ENCODE measurements at regions not wholly inside any gene's neighbourhood (a gene's known extent, or its start where the extent isn't known, plus 50 kb on each side); places are given as distances from the start of the nearest gene placed in this dataset.
"Not testable (repeated sequence)": the region's sequence is repeated elsewhere in the genome, so short reads cannot be mapped to it uniquely, and the experiment has no call there.

GRCh38 chr1:232569554-232569921, 60.4 kb downstream of the SIPA1L2 start:
- not testable (repeated sequence) for H3K4me3 ChIP-seq (ENCODE audit: low read depth in 1 of 2, low read length in 2 of 2); H3K9me3 ChIP-seq (ENCODE audit: control insufficient read depth in 1 of 2, low read length in 2 of 2); H3K27me3 ChIP-seq (ENCODE audit: control insufficient read depth in 1 of 2, insufficient read depth in 2 of 2, low read length in 2 of 2); H3K9ac ChIP-seq (ENCODE audit: low read depth in 1 of 2, low read length in 2 of 2); H3K27ac ChIP-seq (ENCODE audit: low read depth, low read length); H3K36me3 ChIP-seq (ENCODE audit: control insufficient read depth in 1 of 2, insufficient read depth in 2 of 2, low read length in 2 of 2)
- H3K4me1 ChIP-seq (ENCODE audit: control insufficient read depth in 1 of 2, insufficient read depth in 2 of 2, low read length in 2 of 2), result peaks cover 7 to 29% of the 10 kb centered on the region in 2 donors

GRCh38 chr1:232568906-232569553, 60.9 kb downstream of the SIPA1L2 start:
- Histone ChIP-seq H3K4me3 (ENCODE audit: low read depth in 1 of 2, low read length in 2 of 2) (no peak overlapping the region), H3K9ac (ENCODE audit: low read depth in 1 of 2, low read length in 2 of 2) (no peak overlapping the region), H3K9me3 (ENCODE audit: control insufficient read depth in 1 of 2, low read length in 2 of 2) (no peaks in the 10 kb centered on the region), H3K27ac (ENCODE audit: low read depth, low read length) (no peak overlapping the region), H3K4me1 (ENCODE audit: control insufficient read depth in 1 of 2, insufficient read depth in 2 of 2, low read length in 2 of 2) (peaks cover 7 to 27% of the 10 kb centered on the region in 2 donors), H3K36me3 (ENCODE audit: control insufficient read depth in 1 of 2, insufficient read depth in 2 of 2, low read length in 2 of 2) (no peaks in the 10 kb centered on the region), H3K27me3 (ENCODE audit: control insufficient read depth in 1 of 2, insufficient read depth in 2 of 2, low read length in 2 of 2) (no peaks in the 10 kb centered on the region)

GRCh38 chr1:232568331-232568852, 61.5 kb downstream of the SIPA1L2 start:
- H3K36me3 ChIP-seq (ENCODE audit: control insufficient read depth in 1 of 2, insufficient read depth in 2 of 2, low read length in 2 of 2), result no peaks in the 10 kb centered on the region
- no peak overlapping the region for H3K27ac ChIP-seq (ENCODE audit: low read depth, low read length)
- no peak overlapping the region for H3K9ac ChIP-seq (ENCODE audit: low read depth in 1 of 2, low read length in 2 of 2)
- H3K27me3 ChIP-seq (ENCODE audit: control insufficient read depth in 1 of 2, insufficient read depth in 2 of 2, low read length in 2 of 2), result no peaks in the 10 kb centered on the region
- peaks cover 5 to 21% of the 10 kb centered on the region in 2 donors for H3K4me1 ChIP-seq (ENCODE audit: control insufficient read depth in 1 of 2, insufficient read depth in 2 of 2, low read length in 2 of 2)
- H3K9me3 ChIP-seq (ENCODE audit: control insufficient read depth in 1 of 2, low read length in 2 of 2), result no peaks in the 10 kb centered on the region
- H3K4me3 ChIP-seq (ENCODE audit: low read depth in 1 of 2, low read length in 2 of 2), result no peak overlapping the region

GRCh38 chr1:232566093-232566492, 63.8 kb downstream of the SIPA1L2 start:
- H3K9me3 ChIP-seq (ENCODE audit: control insufficient read depth in 1 of 2, low read length in 2 of 2), result no peaks in the 10 kb centered on the region
- H3K4me1 ChIP-seq (ENCODE audit: control insufficient read depth in 1 of 2, insufficient read depth in 2 of 2, low read length in 2 of 2), result peaks cover 0 to 26% of the 10 kb centered on the region in 2 donors
- H3K27me3 ChIP-seq (ENCODE audit: control insufficient read depth in 1 of 2, insufficient read depth in 2 of 2, low read length in 2 of 2), result no peaks in the 10 kb centered on the region
- H3K36me3 ChIP-seq (ENCODE audit: control insufficient read depth in 1 of 2, insufficient read depth in 2 of 2, low read length in 2 of 2), result no peaks in the 10 kb centered on the region
- H3K27ac ChIP-seq (ENCODE audit: low read depth, low read length), result no peak overlapping the region
- H3K4me3 ChIP-seq (ENCODE audit: low read depth in 1 of 2, low read length in 2 of 2), result no peak overlapping the region
- no peak overlapping the region for H3K9ac ChIP-seq (ENCODE audit: low read depth in 1 of 2, low read length in 2 of 2)

- H3K36me3 ChIP-seq (ENCODE audit: control insufficient read depth in 1 of 2, insufficient read depth in 2 of 2, low read length in 2 of 2), result no peaks in the 10 kb centered on the region
- peaks cover 0 to 25% of the 10 kb centered on the region in 2 donors for H3K4me1 ChIP-seq (ENCODE audit: control insufficient read depth in 1 of 2, insufficient read depth in 2 of 2, low read length in 2 of 2)
- no peaks in the 10 kb centered on the region for H3K9me3 ChIP-seq (ENCODE audit: control insufficient read depth in 1 of 2, low read length in 2 of 2)
- H3K27ac ChIP-seq (ENCODE audit: low read depth, low read length), result no peak overlapping the region
- no peak overlapping the region for H3K9ac ChIP-seq (ENCODE audit: low read depth in 1 of 2, low read length in 2 of 2)
- H3K27me3 ChIP-seq (ENCODE audit: control insufficient read depth in 1 of 2, insufficient read depth in 2 of 2, low read length in 2 of 2), result no peaks in the 10 kb centered on the region
- H3K4me3 ChIP-seq (ENCODE audit: low read depth in 1 of 2, low read length in 2 of 2), result no peak overlapping the region
Observed at GRCh38 chr1:232562855-232563510, 67.0 kb downstream of the SIPA1L2 start.

- H3K4me3 ChIP-seq (ENCODE audit: low read depth in 1 of 2, low read length in 2 of 2), result no peak overlapping the region
- H3K4me1 ChIP-seq (ENCODE audit: control insufficient read depth in 1 of 2, insufficient read depth in 2 of 2, low read length in 2 of 2), result peaks cover 12 to 40% of the 10 kb centered on the region in 2 donors
- H3K36me3 ChIP-seq (ENCODE audit: control insufficient read depth in 1 of 2, insufficient read depth in 2 of 2, low read length in 2 of 2), result no peaks in the 10 kb centered on the region
- no peak overlapping the region for H3K27ac ChIP-seq (ENCODE audit: low read depth, low read length)
- H3K9ac ChIP-seq (ENCODE audit: low read depth in 1 of 2, low read length in 2 of 2), result no peak overlapping the region
- H3K27me3 ChIP-seq (ENCODE audit: control insufficient read depth in 1 of 2, insufficient read depth in 2 of 2, low read length in 2 of 2), result no peaks in the 10 kb centered on the region
- no peaks in the 10 kb centered on the region for H3K9me3 ChIP-seq (ENCODE audit: control insufficient read depth in 1 of 2, low read length in 2 of 2)
Observed at GRCh38 chr1:232561381-232561780, 68.6 kb downstream of the SIPA1L2 start.

- Histone ChIP-seq H3K4me1 (ENCODE audit: control insufficient read depth in 1 of 2, insufficient read depth in 2 of 2, low read length in 2 of 2) (peaks cover 16 to 42% of the 10 kb centered on the region in 2 donors), H3K27me3 (ENCODE audit: control insufficient read depth in 1 of 2, insufficient read depth in 2 of 2, low read length in 2 of 2) (no peaks in the 10 kb centered on the region), H3K4me3 (ENCODE audit: low read depth in 1 of 2, low read length in 2 of 2) (no peak overlapping the region), H3K36me3 (ENCODE audit: control insufficient read depth in 1 of 2, insufficient read depth in 2 of 2, low read length in 2 of 2) (no peaks in the 10 kb centered on the region), H3K27ac (ENCODE audit: low read depth, low read length) (no peak overlapping the region), H3K9me3 (ENCODE audit: control insufficient read depth in 1 of 2, low read length in 2 of 2) (no peaks in the 10 kb centered on the region), H3K9ac (ENCODE audit: low read depth in 1 of 2, low read length in 2 of 2) (no peak overlapping the region)
Observed at GRCh38 chr1:232560940-232561339, 69.0 kb downstream of the SIPA1L2 start.

- Histone ChIP-seq H3K27me3 (ENCODE audit: control insufficient read depth in 1 of 2, insufficient read depth in 2 of 2, low read length in 2 of 2) (no peaks in the 10 kb centered on the region), H3K9me3 (ENCODE audit: control insufficient read depth in 1 of 2, low read length in 2 of 2) (no peaks in the 10 kb centered on the region), H3K9ac (ENCODE audit: low read depth in 1 of 2, low read length in 2 of 2) (no peak overlapping the region), H3K4me3 (ENCODE audit: low read depth in 1 of 2, low read length in 2 of 2) (no peak overlapping the region), H3K36me3 (ENCODE audit: control insufficient read depth in 1 of 2, insufficient read depth in 2 of 2, low read length in 2 of 2) (no peaks in the 10 kb centered on the region), H3K4me1 (ENCODE audit: control insufficient read depth in 1 of 2, insufficient read depth in 2 of 2, low read length in 2 of 2) (peaks cover 30 to 49% of the 10 kb centered on the region in 2 donors), H3K27ac (ENCODE audit: low read depth, low read length) (no peak overlapping the region)
Observed at GRCh38 chr1:232558954-232559353, 71.0 kb downstream of the SIPA1L2 start.

- H3K9ac ChIP-seq (ENCODE audit: low read depth in 1 of 2, low read length in 2 of 2), result no peak overlapping the region
- no peak overlapping the region for H3K4me3 ChIP-seq (ENCODE audit: low read depth in 1 of 2, low read length in 2 of 2)
- H3K27me3 ChIP-seq (ENCODE audit: control insufficient read depth in 1 of 2, insufficient read depth in 2 of 2, low read length in 2 of 2), result no peaks in the 10 kb centered on the region
- no peak overlapping the region for H3K27ac ChIP-seq (ENCODE audit: low read depth, low read length)
- peaks cover 40 to 54% of the 10 kb centered on the region in 2 donors for H3K4me1 ChIP-seq (ENCODE audit: control insufficient read depth in 1 of 2, insufficient read depth in 2 of 2, low read length in 2 of 2)
- no peaks in the 10 kb centered on the region for H3K9me3 ChIP-seq (ENCODE audit: control insufficient read depth in 1 of 2, low read length in 2 of 2)
- H3K36me3 ChIP-seq (ENCODE audit: control insufficient read depth in 1 of 2, insufficient read depth in 2 of 2, low read length in 2 of 2), result no peaks in the 10 kb centered on the region
Observed at GRCh38 chr1:232557502-232558191, 72.3 kb downstream of the SIPA1L2 start.

GRCh38 chr1:232557096-232557495, 72.8 kb downstream of the SIPA1L2 start:
- H3K4me1 ChIP-seq (ENCODE audit: control insufficient read depth in 1 of 2, insufficient read depth in 2 of 2, low read length in 2 of 2), result peaks cover 40 to 54% of the 10 kb centered on the region in 2 donors
- H3K4me3 ChIP-seq (ENCODE audit: low read depth in 1 of 2, low read length in 2 of 2), result peak overlapping the region; percentile 8 to 23
- no peak overlapping the region for H3K9ac ChIP-seq (ENCODE audit: low read depth in 1 of 2, low read length in 2 of 2)
- H3K27me3 ChIP-seq (ENCODE audit: control insufficient read depth in 1 of 2, insufficient read depth in 2 of 2, low read length in 2 of 2), result no peaks in the 10 kb centered on the region
- no peaks in the 10 kb centered on the region for H3K9me3 ChIP-seq (ENCODE audit: control insufficient read depth in 1 of 2, low read length in 2 of 2)
- no peak overlapping the region for H3K27ac ChIP-seq (ENCODE audit: low read depth, low read length)
- no peaks in the 10 kb centered on the region for H3K36me3 ChIP-seq (ENCODE audit: control insufficient read depth in 1 of 2, insufficient read depth in 2 of 2, low read length in 2 of 2)
